Activated T-cell treated with anti-CD3 and anti-CD28 coated beads for 24 hours (primary cell): ENCODE measurements at regions not wholly inside any gene's neighbourhood (a gene's known extent, or its start where the extent isn't known, plus 50 kb on each side); places are given as distances from the start of the nearest gene placed in this dataset.

Experiments
- DNase-seq: peaks from one replicate; pipeline ENCODE4 v3.0.0-alpha.2; 2020; ENCODE audit warnings: low read depth

DNA sequence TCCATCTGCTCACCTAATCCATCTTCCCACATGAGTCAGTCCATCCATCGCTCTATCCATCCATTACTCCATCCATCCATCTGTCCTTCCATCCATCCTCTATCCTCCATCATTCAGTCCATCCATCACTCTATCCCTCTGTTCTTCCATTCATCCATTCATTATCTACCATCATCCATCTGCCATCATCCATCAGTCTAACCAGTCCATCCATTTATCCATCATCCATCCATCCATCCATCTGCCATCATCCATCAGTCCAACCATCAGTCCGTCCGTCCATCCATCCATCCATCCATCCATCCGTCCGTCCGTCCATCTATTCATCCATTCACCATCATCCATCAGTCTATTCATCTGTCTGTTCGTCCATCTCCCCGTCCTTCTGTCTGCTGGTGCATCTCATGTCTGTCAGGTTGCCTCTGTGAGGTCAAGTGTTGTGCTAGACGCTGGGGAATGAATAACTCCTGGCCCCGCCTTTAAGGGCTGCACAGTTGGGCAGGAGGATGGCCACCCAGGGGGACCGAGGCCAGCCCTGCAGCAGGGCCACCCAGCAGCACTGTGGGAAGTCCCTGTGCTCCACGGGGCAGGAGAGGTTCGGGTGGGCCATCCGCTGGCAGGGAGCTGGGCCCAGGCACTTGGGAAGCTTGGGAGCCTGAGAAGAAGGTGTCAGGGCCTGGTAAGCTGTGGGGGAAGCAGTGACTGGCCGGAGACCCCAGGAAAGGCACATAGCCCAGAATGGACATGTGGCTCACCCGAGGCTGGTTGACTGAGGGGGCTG is 137.1 kb downstream of the CTTN start:
- no peak for DNase-seq

DNA sequence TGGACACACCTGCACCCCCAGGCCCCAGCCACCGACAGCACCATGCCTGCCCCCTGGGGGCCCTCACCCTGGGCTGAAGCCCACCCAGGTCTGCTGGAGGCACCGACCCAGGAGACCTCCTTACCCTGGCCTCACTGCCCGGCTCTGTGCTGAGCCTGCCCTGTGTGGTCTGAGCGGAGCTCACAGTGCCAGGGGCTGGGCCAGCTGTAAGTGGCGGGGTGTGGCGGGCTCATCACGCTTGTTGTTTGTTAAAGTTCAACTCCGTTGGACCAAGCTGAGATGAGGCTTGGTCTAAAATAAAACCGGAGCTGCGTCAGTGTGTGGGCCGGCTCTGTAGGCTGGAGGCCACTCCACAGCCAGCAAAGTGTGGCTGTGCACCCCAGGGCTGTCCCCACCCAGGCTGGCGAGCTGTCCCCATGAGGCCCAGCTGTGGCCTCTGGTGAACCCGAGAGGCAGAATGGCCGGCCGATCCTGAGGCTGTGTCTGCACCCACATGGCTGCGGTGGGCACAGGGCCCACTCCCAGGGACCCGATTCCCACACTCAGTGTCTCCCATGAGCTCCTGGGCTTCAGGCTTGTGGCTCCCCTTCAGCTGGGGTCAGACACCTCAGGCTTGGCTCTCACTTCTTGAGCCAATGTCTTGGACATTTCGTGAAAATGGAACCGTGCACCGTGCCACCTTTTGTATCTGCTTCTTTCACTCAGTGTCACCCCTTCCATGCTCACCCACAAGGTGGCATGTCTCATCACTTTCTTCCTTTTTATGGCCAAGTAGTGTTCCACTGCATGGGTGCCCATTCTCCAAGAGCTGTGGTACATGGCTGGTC is 137.9 kb downstream of the CTTN start:
- no peak for DNase-seq

DNA sequence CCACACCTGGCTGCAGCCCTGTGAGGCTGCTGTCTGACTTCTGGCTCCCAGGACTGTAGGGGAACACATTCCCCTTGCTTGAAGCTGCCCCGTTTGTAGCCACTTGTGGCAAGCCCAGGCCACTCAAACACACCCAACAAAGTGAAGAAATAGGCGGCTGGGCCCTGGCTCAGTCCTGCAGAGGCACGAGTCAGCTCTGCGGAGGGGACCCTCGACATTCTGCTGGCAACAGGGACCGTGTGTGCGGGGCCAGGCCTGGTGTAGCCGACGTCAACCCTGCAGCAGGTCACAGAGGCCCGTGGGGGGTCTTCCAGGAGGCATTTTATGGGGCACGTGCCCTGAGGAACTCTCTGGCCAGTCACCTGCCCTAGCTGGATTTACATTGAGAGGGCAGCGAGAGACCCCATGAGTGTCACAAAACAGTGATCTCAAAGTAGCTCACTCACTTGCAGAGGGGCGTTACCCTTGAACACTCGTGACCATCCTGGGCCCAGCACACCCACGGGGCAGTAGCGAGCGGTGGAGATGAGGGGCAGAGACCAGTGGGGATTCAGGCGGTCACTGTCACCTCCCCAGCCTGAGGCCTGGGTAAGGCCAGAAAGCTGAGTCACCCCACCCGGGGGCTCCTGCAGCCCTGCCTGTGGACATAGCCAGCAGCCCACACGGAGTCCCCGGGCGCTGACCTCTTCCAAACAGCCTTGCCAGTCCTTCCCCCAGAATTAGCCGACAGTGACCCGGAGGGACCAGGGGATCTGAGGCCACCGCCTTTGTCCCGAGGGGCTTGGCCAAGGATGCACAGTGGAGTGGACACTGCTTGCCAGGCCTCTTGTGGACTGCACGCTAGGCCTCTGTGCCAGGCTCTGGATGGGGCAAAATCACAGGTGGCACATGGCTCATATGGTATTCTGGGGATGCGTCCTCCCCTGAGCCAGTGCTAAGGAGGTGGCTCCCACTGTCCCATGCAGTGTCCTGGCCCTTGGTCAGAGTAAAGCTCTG is 139.5 kb downstream of the CTTN start:
- DNase-seq = no peak

DNA sequence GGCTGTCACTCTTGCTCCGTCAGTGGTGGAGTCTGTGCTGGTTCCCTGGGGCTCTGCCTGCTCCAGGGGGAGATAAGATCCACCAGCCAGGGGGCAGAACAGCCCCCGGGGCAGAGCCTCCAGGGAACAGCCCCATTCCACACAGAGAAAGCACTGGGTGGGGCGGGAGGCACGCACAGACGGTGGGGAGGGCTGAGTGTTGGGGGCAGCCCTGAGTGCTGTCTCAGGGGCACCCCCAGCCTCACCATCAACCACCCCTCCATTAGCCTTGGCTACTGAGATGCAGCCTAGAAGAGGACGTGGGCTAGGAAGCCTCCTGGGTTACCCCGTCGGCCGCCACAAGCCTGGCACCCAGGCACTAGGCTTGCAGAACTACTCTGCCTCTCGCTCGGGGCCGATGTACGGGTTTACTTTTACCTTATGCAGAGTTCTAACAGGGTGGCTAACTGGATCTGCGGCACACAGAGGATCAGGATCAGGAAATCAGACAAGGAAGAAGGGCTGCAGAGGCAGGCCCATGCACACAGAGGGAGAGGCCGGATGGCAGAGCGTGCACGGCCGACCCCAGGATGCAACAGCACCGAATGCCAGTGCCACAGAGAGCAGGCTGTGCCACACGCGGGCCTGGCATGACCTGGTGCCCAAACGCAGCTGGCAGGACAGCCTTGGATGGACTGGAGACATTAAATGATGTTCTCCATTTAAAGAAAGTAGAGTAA is 140.5 kb downstream of the CTTN start:
- DNase-seq = no peak

DNA sequence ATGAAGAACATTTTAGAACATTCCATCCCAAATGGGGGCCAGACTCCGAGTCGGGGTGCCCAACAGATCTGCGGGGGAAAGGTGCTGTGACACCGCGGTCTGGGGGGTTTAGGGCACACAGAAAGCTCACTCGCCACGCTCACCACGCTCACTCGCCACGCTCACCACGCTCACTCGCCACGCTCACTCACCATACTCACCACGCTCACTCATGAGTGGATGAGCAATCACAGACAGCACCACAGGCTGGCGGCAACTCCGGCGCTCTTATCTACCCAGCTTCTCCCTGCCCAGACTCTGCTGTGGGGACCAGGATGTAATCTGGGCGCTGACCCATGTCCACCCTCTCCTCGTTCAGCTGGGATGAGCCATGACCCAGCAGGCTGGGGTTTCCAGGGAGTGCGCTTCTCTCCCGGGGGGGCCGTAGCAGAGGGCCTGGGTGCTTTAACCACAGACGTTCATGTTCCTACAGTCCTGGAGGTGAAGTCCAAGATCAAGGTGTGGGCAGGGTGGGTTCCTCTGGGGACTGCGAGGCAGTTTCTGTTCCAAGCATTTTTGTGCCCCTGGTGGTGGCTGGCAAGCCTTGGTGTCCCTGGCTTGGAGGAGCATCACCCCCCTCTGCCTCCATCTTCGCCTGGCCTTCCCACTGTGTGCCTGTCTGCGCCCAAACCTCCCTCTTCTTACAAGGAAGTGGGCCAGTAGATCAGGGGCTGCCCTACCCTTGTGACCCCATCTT is 141.2 kb downstream of the CTTN start:
- DNase-seq = no peak

DNA sequence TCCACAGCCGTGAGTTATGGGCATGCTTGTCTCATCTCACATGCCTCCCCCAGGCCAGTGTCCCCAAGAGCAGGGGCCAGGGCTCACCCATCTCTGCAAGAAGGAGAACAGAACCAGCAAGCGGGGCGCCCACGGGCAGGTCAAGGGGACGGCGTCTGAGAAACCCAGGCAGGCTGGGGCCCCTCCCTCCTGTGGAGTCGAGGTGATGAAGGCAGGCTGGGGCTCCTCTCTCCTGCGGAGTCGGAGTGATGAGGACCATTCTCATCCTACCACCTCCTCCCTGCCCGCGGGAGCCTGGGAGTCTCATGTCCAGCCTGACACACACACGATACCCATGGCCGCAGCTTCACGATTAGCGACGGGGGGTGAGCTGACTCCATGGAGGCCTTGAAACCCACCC is 141.9 kb downstream of the CTTN start:
- DNase-seq = no peak

DNA sequence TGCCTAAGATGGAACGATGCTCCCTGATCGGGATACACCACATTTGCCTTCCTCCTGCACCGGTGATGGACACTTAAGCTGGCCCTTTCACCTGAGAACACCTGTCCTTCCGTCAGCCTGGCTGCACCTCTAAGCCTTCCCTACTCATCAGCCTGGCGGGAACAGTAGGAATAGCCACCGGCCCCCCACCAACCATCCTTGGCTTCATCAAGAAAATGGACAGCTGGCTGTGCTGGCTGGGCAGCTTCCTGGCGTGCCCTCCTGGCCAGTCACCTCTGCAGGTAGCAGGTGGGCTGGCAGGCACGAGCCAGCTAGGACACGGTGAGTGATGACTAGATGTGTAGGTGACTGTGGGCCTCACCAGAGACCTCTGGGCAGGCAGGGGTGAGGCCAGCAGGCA is 142.8 kb downstream of the CTTN start:
- no peak for DNase-seq

DNA sequence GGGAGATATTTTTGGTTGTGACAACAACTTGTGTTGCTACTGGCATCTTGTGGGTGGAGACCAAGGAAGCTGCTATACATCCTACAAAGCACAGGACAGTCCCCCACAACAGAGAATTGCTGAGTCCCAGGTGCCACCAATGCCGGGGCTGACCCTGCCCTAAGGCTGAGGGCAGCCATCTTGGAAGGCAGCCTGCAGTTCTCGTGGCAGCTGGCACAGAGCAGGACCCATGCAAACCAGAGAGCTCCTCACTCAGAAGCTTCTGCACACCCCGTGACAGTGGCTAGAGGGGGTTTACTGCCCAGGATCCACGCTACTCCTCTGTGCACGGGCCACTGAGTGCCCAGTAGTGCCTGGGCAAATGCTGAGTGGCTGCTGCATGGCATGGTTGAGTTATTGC is 143.4 kb downstream of the CTTN start:
- DNase-seq = no peak

DNA sequence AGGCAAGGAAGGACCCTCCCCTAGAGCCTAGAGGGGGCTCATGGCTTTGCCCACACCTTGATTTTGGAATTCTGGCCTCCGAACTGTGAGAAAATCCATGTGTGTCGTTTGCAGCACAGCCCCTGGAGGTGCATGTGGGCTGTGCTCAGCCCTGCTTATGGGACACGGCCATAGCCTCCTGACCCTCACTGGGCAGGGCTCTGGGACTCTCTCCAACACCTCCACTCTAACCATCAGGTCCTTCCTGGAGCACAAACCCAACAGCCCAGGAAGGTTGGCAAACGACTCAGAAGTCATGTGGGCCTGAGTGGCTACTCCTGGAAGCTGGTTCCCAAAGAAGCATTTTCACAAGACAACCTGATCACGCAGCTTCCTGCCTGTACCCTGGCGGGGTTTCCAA is 144.1 kb downstream of the CTTN start:
- DNase-seq = no peak

DNA sequence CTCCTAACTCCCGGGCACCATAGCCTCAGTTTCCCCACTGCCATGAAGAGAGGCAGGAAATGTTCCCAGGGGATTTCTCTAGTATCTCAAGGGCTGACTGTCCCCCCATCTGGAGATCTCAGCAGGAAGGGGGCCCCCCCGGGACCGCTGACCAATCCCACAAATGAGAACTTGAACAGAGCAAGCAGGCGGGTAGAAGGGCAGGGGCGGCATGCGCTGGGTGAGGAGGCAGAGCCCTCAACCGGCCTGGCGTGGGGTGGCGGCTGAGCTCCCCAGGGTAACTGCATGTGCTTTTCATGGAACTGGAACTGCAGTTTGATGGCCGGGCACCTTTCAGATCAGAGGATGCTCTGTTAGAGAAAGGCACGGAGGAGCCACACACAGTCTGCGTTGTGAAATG is 144.5 kb downstream of the CTTN start:
- DNase-seq = no peak

DNA sequence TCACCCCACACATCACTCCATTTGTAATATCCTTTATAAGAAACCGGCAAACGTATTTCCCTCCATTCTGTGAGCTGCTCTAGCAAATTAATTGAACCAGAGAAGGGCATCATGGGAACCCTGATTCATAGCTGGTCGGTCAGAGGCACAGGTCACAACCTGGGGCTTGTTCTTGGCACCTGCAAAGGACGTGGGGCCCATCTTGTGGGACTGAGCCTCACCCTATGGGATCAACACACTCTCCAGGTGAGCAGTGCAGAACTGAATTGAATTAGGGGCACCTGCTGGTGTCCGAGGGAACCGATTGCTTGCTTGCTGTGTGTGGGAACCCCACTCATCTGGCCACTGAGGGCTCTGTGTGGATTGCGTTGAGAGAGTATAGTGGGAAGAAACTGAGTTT is 145.3 kb downstream of the CTTN start:
- DNase-seq = no peak

DNA sequence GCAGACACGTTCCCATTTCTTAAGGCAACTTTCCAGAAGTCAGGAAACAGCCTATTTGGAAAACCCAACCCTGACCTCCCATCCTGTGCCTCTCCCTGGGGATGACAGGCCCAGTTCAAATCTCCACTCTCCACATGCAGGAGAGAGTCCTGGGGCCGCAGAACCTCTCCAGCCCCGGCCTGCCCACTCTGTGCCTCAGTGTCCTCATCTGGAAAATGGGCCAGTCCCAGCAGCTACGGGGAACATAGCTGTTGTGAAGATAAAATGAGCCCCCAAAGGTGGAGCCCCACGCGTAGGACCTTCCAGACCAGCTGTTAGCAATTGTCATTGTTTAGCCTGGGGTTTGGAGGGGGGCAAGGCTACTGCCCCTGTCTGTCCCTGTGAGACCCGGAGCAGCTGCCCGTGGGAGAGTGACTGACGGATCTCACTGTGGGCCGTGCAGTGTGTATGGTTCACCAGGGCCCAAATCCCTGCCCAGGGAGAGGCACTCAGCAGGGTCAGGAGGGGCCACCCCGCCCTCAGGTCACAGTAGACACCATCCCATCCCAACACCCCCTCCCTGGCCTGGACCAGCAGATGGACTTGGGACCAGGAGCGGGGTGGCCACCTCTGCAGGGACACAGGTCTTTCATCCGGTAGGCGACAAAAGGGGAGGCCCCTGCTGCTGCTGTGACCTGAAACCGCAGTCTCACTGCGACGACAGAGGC is 145.9 kb downstream of the CTTN start:
- no peak for DNase-seq

DNA sequence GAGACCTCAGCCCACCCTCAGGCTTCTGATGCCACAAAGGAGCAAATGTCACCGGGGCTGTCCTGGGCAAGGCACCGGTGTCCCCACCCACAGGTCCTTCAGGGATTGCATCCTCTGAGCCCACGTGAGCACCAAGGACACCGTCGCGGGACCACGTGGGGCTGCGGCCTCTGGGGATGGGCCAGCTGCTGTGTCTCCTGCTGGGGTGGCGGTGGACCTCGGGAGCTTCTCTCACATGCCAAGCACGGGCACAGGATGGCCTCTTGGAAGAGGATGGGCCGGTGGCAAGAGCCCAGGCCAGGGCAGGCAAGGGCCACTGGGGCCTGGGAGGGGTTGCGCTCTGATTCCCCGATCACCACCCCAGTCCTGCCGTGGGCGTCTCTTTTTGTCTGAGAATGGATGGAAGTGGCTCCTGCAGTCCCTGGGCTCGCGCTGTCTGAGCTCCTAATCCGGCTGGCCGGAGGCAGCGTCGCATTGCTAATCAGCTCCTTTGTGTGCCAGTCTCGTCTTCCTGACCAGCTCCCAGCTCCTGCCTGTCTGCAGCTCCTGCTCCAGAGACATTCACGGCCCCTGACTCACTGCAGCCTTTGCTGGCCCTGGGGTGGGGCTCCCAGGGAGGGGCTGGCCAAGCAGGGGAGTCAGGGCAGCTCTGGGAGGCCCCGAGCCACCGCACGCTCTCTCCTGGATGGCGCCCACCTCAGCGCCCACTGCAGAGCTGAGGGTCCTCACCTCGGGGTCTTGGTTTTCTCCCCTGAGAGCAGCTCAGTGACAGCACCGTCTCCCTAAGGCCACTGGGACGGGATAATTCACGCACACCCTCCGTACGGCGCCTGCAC is 146.7 kb downstream of the CTTN start:
- DNase-seq = no peak

DNA sequence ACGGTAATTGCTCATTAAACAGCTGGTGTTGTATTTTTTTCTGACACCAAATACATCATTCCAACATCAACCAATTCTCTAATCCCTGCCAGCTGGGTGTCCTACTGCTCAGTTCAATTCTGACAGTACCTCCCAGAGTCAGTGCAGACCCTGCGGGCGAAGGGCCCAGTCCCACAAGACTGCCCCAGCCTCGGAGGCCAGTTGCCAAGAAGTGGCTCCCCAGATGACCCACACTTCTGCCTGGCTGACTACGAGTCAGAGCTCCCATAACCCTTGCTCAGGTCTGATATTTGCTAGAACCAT is 147.2 kb downstream of the CTTN start:
- no peak for DNase-seq

DNA sequence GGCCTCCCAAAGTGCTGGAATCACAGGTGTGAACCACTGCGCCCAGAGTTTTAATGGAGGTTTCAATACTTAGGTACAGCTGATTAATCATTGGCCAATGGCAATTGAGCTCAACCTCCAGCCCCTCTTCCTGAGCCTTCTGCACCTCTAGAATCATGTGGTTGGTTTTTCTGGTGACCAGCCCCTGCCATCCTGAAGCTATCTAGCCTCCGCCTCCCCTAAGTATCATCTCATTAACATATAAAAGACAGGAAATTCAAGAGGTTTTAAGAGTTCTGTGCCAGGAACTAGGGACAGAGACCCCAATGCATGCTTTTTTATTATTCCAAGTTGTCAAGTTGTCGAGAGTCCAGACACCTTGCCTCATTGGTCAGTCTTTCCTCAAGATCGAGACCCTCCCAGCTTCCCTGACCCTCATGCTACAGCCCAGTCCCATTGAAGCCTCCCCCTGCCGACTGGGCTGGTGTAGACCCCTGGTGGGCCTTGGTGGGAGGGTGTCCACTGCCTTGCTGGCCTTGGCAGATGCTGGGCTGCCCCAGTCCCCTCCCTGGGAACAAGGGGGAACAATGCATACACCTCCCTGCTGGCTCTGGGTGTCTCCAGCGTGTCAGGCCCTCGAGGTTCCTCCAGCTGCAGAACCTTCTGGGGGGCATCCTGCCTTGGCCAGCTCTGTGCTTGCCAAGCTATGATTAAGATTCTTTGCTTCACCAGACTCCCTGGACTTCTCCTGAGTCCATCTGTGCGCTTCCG is 148.0 kb downstream of the CTTN start:
- no peak for DNase-seq

DNA sequence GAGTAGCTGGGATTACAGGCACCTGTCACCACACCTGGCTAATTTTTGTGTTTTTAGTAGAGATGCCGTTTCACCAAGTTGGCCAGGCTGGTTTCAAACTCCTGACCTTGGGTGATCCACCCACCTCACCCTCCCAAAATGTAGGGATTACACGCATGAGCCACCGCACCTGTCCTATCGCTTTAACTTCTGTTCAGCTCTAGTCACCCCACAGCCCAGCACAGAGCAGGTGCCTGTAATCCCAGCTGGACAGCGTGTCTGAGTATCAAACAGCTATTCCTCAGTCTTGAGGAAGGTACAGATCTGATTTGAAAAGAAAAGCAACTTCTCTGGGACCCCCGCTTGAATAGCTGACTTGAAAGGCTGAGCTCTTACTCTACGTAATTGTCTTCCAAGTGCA is 149.1 kb downstream of the CTTN start:
- DNase-seq = no peak

DNA sequence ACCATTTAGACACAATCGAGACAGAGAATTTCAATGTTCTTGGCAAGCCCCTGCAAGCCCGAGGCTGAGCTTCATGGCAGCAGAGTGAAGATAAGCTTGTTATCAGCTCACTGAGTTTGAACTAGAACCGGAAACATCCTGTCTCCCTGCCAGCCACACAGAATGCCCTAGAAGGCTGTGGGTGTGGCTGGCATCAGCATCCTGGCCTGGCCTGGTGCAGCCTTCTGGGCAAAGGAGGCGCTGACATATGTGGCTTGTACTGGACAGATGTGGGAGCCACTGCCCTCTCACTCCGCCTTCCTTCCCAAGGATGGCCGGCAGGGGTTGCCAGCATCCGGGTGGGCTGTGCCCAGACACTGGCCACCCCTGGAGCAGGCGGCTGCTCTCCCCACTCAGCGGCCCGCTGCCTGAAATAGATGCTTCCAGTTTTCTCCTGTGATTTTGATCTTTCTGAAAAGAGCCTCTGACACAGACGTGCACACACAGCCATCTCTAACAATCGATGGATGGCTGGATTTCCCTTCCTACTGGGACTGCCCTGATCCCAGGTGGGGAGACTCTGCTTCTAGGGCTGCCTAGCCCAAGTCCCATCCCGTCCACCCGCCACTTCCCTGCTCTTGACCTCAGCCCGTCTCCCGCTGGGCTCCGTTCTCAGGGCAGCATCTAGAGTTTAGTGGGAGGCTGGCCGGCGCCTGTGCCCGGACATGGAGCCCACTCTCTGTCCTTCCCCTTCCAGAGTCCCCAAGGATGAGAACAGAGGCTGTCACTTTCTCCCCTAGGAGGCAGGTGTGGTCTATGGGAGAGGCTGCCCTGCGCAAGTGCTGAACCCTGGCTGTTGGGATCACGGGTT is 149.7 kb downstream of the CTTN start:
- DNase-seq = no peak

DNA sequence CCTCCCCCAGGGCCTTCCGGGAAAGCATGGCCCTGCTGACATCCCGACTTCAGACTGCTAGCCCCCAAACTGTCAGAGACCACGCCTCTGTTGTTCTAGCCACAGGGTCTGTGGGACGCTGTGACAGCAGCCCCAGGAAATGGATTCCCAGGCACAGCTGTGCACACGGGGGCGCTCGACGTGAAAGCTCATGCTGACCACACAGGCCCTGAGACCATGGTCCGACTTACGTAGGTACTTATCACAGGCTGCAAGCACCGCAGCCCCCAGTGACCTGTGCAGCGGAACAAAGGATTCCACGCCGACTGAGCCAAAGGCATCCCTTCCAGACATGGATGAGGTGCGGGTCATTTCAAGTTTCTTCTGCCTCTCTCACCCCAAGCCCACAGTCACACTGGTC is 150.6 kb downstream of the CTTN start:
- DNase-seq = no peak
